OCI-LY7 (cell line): ENCODE measurements at regions not wholly inside any gene's neighbourhood (a gene's known extent, or its start where the extent isn't known, plus 50 kb on each side); places are given as distances from the start of the nearest gene placed in this dataset.

Source experiments
- BruUV-seq: library from RNA; stranded (reverse); fragments of 400-500 nt; replicated peaks from 2 replicates; lab custom pipeline; 2021; lab: Mats Ljungman, UMichigan
- CTCF ChIA-PET: fragments of 300-600 bp; sonication (Branson Sonifier 250); formaldehyde crosslinking; loops from one replicate; lab custom pipeline; 2022; ENCODE audit warnings: antibody characterized with exemption; ENCODE audit not compliant: unreplicated experiment; lab: Charles Lee
- POLR2A ChIA-PET: fragments of 300-600 bp; sonication (Branson Sonifier 250); formaldehyde crosslinking; loops from one replicate; lab custom pipeline; 2022; ENCODE audit warnings: antibody characterized with exemption; lab: Charles Lee
- DNase-seq: peaks from one replicate; pipeline ENCODE4 v3.0.0-alpha.2; 2015; ENCODE audit warnings: low spot score
- H2AFZ ChIP-seq: fragments of 200-600 bp; sonication (generic), shearing (Covaris generic); 2 replicates; pipeline ENCODE4 v1.6.1; 2014; ENCODE audit warnings: mild to moderate bottlenecking, antibody characterized with exemption, low read length, moderate library complexity
- H3K27ac ChIP-seq: fragments of 200-600 bp; sonication (generic); 2 replicates; pipeline ENCODE4 v1.5.1; 2014; ENCODE audit warnings: mixed run types, low read depth, mild to moderate bottlenecking, moderate library complexity, low read length, inconsistent platforms; ENCODE audit not compliant: poor library complexity, severe bottlenecking
- H3K36me3 ChIP-seq: fragments of 200-600 bp; sonication (generic); 2 replicates; pipeline ENCODE4 v1.6.1; 2014; ENCODE audit warnings: mild to moderate bottlenecking, antibody characterized with exemption, low read length, moderate library complexity, mixed read lengths; ENCODE audit not compliant: insufficient read depth
- H3K4me1 ChIP-seq: fragments of 200-600 bp; sonication (generic); 2 replicates; pipeline ENCODE4 v1.5.1; 2014; ENCODE audit warnings: mild to moderate bottlenecking, low read length; ENCODE audit not compliant: insufficient read depth, poor library complexity, severe bottlenecking
- H3K4me2 ChIP-seq: fragments of 200-600 bp; sonication (generic); 2 replicates; pipeline ENCODE4 v1.6.1; 2014; ENCODE audit warnings: mild to moderate bottlenecking, low read length
- H3K4me3 ChIP-seq: fragments of 200-600 bp; sonication (generic); 2 replicates; pipeline ENCODE4 v1.5.1; 2014; ENCODE audit warnings: mild to moderate bottlenecking, low read depth, low read length; ENCODE audit not compliant: poor library complexity, severe bottlenecking
- H3K79me2 ChIP-seq: fragments of 200-600 bp; sonication (generic); 2 replicates; pipeline ENCODE4 v1.6.1; 2016; ENCODE audit warnings: low read depth, mild to moderate bottlenecking, low read length, moderate library complexity, mixed read lengths; ENCODE audit not compliant: insufficient read depth
- H3K9me2 ChIP-seq: fragments of 200-600 bp; sonication (generic); 2 replicates; pipeline ENCODE4 v1.6.1; 2016; ENCODE audit warnings: mild to moderate bottlenecking, low read length, mixed read lengths; ENCODE audit not compliant: insufficient read depth
- H3K9me3 ChIP-seq: fragments of 200-600 bp; sonication (generic); 2 replicates; pipeline ENCODE4 v1.6.1; 2014; ENCODE audit warnings: mild to moderate bottlenecking, mixed run types, low read length, mixed read lengths
- H4K20me1 ChIP-seq: fragments of 200-600 bp; sonication (generic); 2 replicates; pipeline ENCODE4 v1.6.1; 2014; ENCODE audit warnings: mild to moderate bottlenecking, antibody characterized with exemption, low read length, moderate library complexity, mixed read lengths; ENCODE audit not compliant: insufficient read depth
- EZH2phosphoT487 ChIP-seq: fragments of 200-600 bp; sonication (generic); IDR thresholded peaks from 2 replicates; pipeline ENCODE4 v1.6.1; 2018; ENCODE audit warnings: low read depth, borderline replicate concordance, mild to moderate bottlenecking, mixed run types, antibody characterized with exemption, low read length, moderate library complexity, mixed read lengths
- intact Hi-C: fragments of 100-400 bp; cut with micrococcal nuclease; formaldehyde crosslinking; loops from one replicate; pipeline ENCODE4 v1.10.0; 2022; ENCODE audit not compliant: unreplicated experiment
- TF ChIP-seq, protein P1 (sequence below): fragments of 200-600 bp; sonication (generic); conservative IDR thresholded peaks from 2 replicates; pipeline ENCODE4 v1.5.1; 2014; ENCODE audit warnings: mild to moderate bottlenecking, antibody characterized with exemption, low read length, moderate library complexity, mixed read lengths

DNA sequence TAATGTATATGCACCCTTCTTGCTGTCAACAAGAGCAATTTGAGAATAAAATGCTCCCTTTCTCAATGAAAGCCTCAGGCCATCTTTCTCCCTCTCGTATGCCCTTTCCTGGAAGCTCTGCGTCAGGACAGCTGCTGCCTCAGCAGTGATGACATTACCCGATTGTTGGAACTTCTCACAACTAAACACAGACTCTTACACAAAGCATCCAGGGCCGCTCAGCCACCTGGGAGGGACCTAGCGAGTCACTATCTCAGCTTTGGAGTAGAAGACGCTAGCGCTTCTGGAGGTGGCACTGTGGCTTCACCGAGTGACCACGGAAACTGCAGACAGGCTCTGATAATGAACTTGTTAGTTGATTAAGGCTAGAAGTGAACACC, 153.2 kb upstream of the SOX1 start:
- Histone ChIP-seq H4K20me1 (no peaks in the 10 kb centered on the region), H2AFZ (no peak overlapping the region), H3K4me1 (no peaks in the 10 kb centered on the region), H3K27ac (no peak overlapping the region), H3K4me3 (no peak overlapping the region), H3K36me3 (no peaks in the 10 kb centered on the region), H3K9me3 (no peaks in the 10 kb centered on the region), H3K4me2 (no peak overlapping the region), H3K9me2 (no peaks in the 10 kb centered on the region), H3K79me2 (no peaks in the 10 kb centered on the region)
- no TSS peak for BruUV-seq
- ChIA-PET POLR2A (no interaction called here), CTCF (no interaction called here)
- no peak for TF ChIP-seq EZH2phosphoT487
- TF ChIP-seq, protein P1, sequence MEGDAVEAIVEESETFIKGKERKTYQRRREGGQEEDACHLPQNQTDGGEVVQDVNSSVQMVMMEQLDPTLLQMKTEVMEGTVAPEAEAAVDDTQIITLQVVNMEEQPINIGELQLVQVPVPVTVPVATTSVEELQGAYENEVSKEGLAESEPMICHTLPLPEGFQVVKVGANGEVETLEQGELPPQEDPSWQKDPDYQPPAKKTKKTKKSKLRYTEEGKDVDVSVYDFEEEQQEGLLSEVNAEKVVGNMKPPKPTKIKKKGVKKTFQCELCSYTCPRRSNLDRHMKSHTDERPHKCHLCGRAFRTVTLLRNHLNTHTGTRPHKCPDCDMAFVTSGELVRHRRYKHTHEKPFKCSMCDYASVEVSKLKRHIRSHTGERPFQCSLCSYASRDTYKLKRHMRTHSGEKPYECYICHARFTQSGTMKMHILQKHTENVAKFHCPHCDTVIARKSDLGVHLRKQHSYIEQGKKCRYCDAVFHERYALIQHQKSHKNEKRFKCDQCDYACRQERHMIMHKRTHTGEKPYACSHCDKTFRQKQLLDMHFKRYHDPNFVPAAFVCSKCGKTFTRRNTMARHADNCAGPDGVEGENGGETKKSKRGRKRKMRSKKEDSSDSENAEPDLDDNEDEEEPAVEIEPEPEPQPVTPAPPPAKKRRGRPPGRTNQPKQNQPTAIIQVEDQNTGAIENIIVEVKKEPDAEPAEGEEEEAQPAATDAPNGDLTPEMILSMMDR, result no peak
- DNase-seq, result no peak
- intact Hi-C loops, result no loop called here

DNA sequence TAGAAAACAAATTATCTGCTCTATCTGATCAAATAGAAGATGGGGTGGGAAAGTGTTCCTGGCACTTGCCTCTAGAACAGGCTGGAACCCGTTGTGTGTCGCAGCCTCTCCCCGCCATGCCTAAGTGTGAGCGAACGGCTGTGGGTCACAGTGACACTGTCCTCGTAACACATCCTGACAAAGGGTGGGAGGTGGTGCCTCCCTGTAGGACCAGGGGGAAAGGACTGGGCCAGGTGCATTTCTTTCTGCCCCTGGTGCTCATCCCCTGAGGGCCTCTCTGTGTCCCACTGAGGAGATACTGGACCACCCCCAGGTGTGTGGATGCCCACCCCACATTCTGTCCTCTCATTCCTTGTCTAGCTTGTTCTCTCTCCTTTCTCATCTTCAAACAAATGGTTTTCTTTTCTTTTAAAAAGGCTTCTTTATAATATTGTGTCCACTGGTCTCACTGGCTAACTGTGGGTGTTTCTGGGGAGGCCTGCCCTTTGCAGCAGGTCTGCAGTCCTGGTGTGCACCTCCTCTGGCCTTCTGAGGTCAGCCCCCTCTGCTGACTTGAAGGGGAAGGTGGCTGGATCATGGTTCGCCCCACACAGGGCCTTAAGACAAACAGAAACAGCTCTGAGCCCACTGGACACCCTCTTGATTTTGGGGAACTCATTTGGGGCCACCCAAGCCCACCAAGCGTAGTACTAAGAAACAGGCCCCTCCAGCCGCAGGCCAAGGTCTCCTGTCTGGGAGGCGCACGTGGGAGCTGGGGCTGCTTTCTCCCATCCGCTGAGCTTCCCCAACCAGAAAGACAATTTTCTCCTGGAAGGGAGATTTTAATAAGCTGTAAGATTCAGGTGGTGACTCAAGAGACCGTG, 152.5 kb upstream of the SOX1 start:
- no peaks in the 10 kb centered on the region for H3K9me2 ChIP-seq
- H3K9me3 ChIP-seq, result no peaks in the 10 kb centered on the region
- ChIA-PET POLR2A (no interaction called here), CTCF (no interaction called here)
- no peak for TF ChIP-seq EZH2phosphoT487
- TF ChIP-seq, protein P1, result no peak
- no peak overlapping the region for H3K4me3 ChIP-seq
- H4K20me1 ChIP-seq, result no peaks in the 10 kb centered on the region
- intact Hi-C loops, result no loop called here
- H2AFZ ChIP-seq, result no peak overlapping the region
- no TSS peak for BruUV-seq
- DNase-seq, result no peak
- no peak overlapping the region for H3K4me2 ChIP-seq
- no peak overlapping the region for H3K27ac ChIP-seq
- no peaks in the 10 kb centered on the region for H3K4me1 ChIP-seq
- H3K79me2 ChIP-seq, result no peaks in the 10 kb centered on the region
- H3K36me3 ChIP-seq, result no peaks in the 10 kb centered on the region

DNA sequence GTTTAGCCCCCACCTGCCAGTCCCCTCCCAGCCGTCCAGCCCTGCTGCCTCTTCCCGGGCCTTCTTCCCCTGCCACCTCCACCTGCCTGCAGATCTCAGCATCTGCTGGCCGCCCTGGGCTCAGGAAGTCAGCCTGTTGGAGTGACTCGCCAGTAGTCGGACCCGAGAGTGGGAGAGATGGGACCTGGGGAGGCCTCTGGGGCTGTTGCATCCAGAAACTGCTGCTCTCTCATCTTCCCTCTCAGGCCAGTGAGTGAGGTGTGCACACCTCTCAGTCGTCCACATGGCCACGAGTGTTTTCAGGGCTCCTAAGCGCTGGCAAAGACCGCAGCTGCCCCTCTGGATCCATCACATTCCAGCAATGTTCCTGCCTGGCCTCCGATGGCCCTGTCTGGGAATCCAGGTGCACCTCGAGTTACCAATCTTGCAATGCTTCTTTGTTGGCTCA, 151.8 kb upstream of the SOX1 start:
- ChIA-PET CTCF (no interaction called here), POLR2A (no interaction called here)
- no peaks in the 10 kb centered on the region for H3K9me2 ChIP-seq
- no peaks in the 10 kb centered on the region for H4K20me1 ChIP-seq
- no peak overlapping the region for H3K4me3 ChIP-seq
- no peaks in the 10 kb centered on the region for H3K9me3 ChIP-seq
- H3K79me2 ChIP-seq, result no peaks in the 10 kb centered on the region
- H3K36me3 ChIP-seq, result no peaks in the 10 kb centered on the region
- no TSS peak for BruUV-seq
- no peak for DNase-seq
- intact Hi-C loops, result no loop called here
- no peaks in the 10 kb centered on the region for H3K4me1 ChIP-seq
- H3K27ac ChIP-seq, result no peak overlapping the region
- no peak for TF ChIP-seq EZH2phosphoT487
- TF ChIP-seq, protein P1, result no peak
- H2AFZ ChIP-seq, result no peak overlapping the region
- H3K4me2 ChIP-seq, result no peak overlapping the region
